K562 (cell line): ENCODE measurements at regions not wholly inside any gene's neighbourhood (a gene's known extent, or its start where the extent isn't known, plus 50 kb on each side); places are given as distances from the start of the nearest gene placed in this dataset.

ENCODE experiments used
- ATAC-seq: fragments of 200-7000 bp; cut with Tn5 transposase; 3 replicates; pipeline ENCODE4 v1.9.1; 2020; ENCODE audit warnings: moderate library complexity
- BruUV-seq: library from RNA; stranded (reverse); fragments of 400-500 nt; replicated peaks from 2 replicates; lab custom pipeline; 2021; lab: Mats Ljungman, UMichigan
- CTCF ChIA-PET: fragments of 300-600 bp; formaldehyde crosslinking; extraction: SDS; loops from one replicate; lab custom pipeline; 2021; ENCODE audit warnings: low intra/inter-chr PET ratio; lab: Yijun Ruan, JAX
- POLR2A ChIA-PET: fragments of 300-600, 350-650 bp; sonication (Branson Sonifier 250); formaldehyde crosslinking; extraction: SDS; loops from one replicate; lab custom pipeline; 2021; ENCODE audit warnings: antibody characterized with exemption, inconsistent platforms; lab: Yijun Ruan, JAX
- DNase-seq, 4 experiments: peaks; one replicate each; pipeline versions ENCODE4 v3.0.0 to v3.0.0-alpha.2; 2011 to 2018; ENCODE audit warnings: low spot score in 3 of 4, mixed read lengths in 3 of 4; ENCODE audit errors: extremely low read depth in 1 of 4
- FAIRE-seq: peaks from 2 replicates; lab custom pipeline; 2011; peaks lifted over from hg19 to GRCh38; lab: Jason Lieb, UNC
- H2AFZ ChIP-seq: 2 replicates; pipeline ENCODE4 v1.6.0; 2011; ENCODE audit warnings: low read depth, low read length, control low read depth, inconsistent platforms
- H3K27ac ChIP-seq: fragments of 200-600 bp; 3 replicates; pipeline ENCODE4 v1.8.0; 2011; ENCODE audit warnings: low read depth, mild to moderate bottlenecking, control low read depth, inconsistent platforms, low read length, moderate library complexity, mixed read lengths; ENCODE audit errors: extremely low read depth
- H3K27me3 ChIP-seq, 2 experiments: fragments of 300-600 bp in 1 of 2; 2 replicates in 1 of 2; 3 replicates in 1 of 2; pipeline versions ENCODE4 v1.6.0 to v1.8.0; 2011; ENCODE audit warnings: inconsistent platforms in 2 of 2, low read length in 2 of 2, mild to moderate bottlenecking in 1 of 2, mixed read lengths in 1 of 2, moderate library complexity in 1 of 2; ENCODE audit not compliant: control insufficient read depth in 2 of 2, insufficient read depth in 2 of 2
- H3K36me3 ChIP-seq: fragments of 300-600 bp; 3 replicates; pipeline ENCODE4 v1.8.0; 2011; ENCODE audit warnings: mild to moderate bottlenecking, low read length, inconsistent platforms; ENCODE audit not compliant: control insufficient read depth, insufficient read depth
- H3K4me1 ChIP-seq, 2 experiments: fragments of 200-600 bp in 1 of 2; replicated peaks in 1 of 2; 2 replicates in 1 of 2; 3 replicates in 1 of 2; pipeline versions ENCODE4 v1.5.1 to v1.8.0; 2011; ENCODE audit warnings: inconsistent platforms in 2 of 2, low read length in 2 of 2, mild to moderate bottlenecking in 1 of 2, mixed read lengths in 1 of 2, moderate library complexity in 1 of 2; ENCODE audit not compliant: control insufficient read depth in 2 of 2, insufficient read depth in 2 of 2
- H3K4me2 ChIP-seq: 2 replicates; pipeline ENCODE4 v1.6.1; 2011; ENCODE audit warnings: low read length, control low read depth, inconsistent platforms, mixed read lengths; ENCODE audit not compliant: insufficient read depth
- H3K4me3 ChIP-seq: fragments of 200-600 bp; sonication (generic), shearing (Covaris generic); 2 replicates; pipeline ENCODE4 v1.5.1; 2016; ENCODE audit warnings: control low read depth, inconsistent platforms
- H3K79me2 ChIP-seq: fragments of 200-600 bp; 3 replicates; pipeline ENCODE4 v1.8.0; 2011; ENCODE audit warnings: low read length, inconsistent platforms; ENCODE audit not compliant: control insufficient read depth, insufficient read depth
- H3K9ac ChIP-seq, 2 experiments: 2 replicates each; pipeline versions ENCODE4 v1.6.0 to v1.6.1; 2011; ENCODE audit warnings: low read depth in 2 of 2, low read length in 2 of 2, control low read depth in 1 of 2, inconsistent platforms in 1 of 2, mild to moderate bottlenecking in 1 of 2, mixed read lengths in 1 of 2; ENCODE audit not compliant: insufficient read depth in 1 of 2
- H3K9me1 ChIP-seq: one replicate; pipeline ENCODE4 v1.6.0; 2011; ENCODE audit warnings: inconsistent platforms, mild to moderate bottlenecking, low read length, moderate library complexity; ENCODE audit not compliant: control insufficient read depth, insufficient read depth
- H3K9me3 ChIP-seq: replicated peaks from 2 replicates; pipeline ENCODE4 v1.5.1; 2011; ENCODE audit warnings: low read depth, low read length, inconsistent platforms; ENCODE audit not compliant: control insufficient read depth, insufficient read depth
- H4K20me1 ChIP-seq: replicated peaks from 2 replicates; pipeline ENCODE4 v1.6.1; 2011; ENCODE audit warnings: low read length, inconsistent platforms, mixed read lengths; ENCODE audit not compliant: control insufficient read depth, insufficient read depth
- CSDE1 ChIP-seq, 2 experiments: fragments of 450-650 bp; IDR thresholded peaks; 2 replicates each; pipeline ENCODE4 v1.6.1; 2016; ENCODE audit warnings: mild to moderate bottlenecking in 1 of 2
- MBD1 ChIP-seq: fragments of 250-450 bp; sonication (Bioruptor Pico); IDR thresholded peaks from 2 replicates; pipeline ENCODE4 v1.8.0; 2022; ENCODE audit warnings: inconsistent platforms
- MTA1 ChIP-seq: fragments of 450-650 bp; IDR thresholded peaks from 2 replicates; pipeline ENCODE4 v1.6.1; 2017; ENCODE audit warnings: borderline replicate concordance
- MYC ChIP-seq, 2 experiments: fragments of 250-450 bp in 1 of 2; sonication (Bioruptor Pico) in 1 of 2; IDR thresholded peaks; 2 replicates each; pipeline versions ENCODE4 v1.5.1 to v1.6.1; 2012 to 2021; ENCODE audit warnings: low read depth in 2 of 2, borderline replicate concordance in 1 of 2, improper control_type of control experiment in 1 of 2, low read length in 1 of 2, mild to moderate bottlenecking in 1 of 2, moderate library complexity in 1 of 2
- NCOR1 ChIP-seq: fragments of 450-650 bp; IDR thresholded peaks from 2 replicates; pipeline ENCODE4 v1.6.1; 2016; ENCODE audit warnings: mild to moderate bottlenecking, moderate library complexity
- NR2C1 ChIP-seq, 2 experiments: fragments of 450-650 bp; IDR thresholded peaks; 2 replicates each; pipeline ENCODE4 v1.6.1; 2017; ENCODE audit warnings: mild to moderate bottlenecking in 2 of 2, antibody characterized with exemption in 1 of 2, inconsistent platforms in 1 of 2, missing compliant biosample characterization in 1 of 2, missing genetic modification characterization in 1 of 2
- RBM14 ChIP-seq: fragments of 200-400 bp; formaldehyde crosslinking; IDR thresholded peaks from 2 replicates; pipeline ENCODE4 v1.6.1; 2018; ENCODE audit warnings: low read depth, mild to moderate bottlenecking, low read length, moderate library complexity, borderline replicate concordance; ENCODE audit not compliant: insufficient read depth
- U2AF1 ChIP-seq: fragments of 200-400 bp; formaldehyde crosslinking; optimal IDR thresholded peaks from 2 replicates; pipeline ENCODE3; 2017; ENCODE audit warnings: mild to moderate bottlenecking, low read depth, low read length, moderate library complexity
- ZC3H4 ChIP-seq: sonication (generic); formaldehyde crosslinking; IDR thresholded peaks from 2 replicates; pipeline ENCODE4 v1.9.0; 2021; ENCODE audit warnings: missing genetic modification reagents, borderline replicate concordance
- ZNF239 ChIP-seq: fragments of 250-450 bp; sonication (Bioruptor Pico); IDR thresholded peaks from 2 replicates; pipeline ENCODE4 v1.4.0; 2020; ENCODE audit warnings: mild to moderate bottlenecking
- ZNF778 ChIP-seq: fragments of 450-650 bp; formaldehyde crosslinking; IDR thresholded peaks from 2 replicates; pipeline ENCODE4 v1.4.0; 2020; ENCODE audit warnings: mild to moderate bottlenecking, moderate library complexity
- WGBS: fragments of 100-300 bp; shearing (Covaris generic); methylation state at CpG from one replicate; pipeline ENCODE4 v1.1.6; 2016; ENCODE audit warnings: low coverage, mixed read lengths; ENCODE audit not compliant: insufficient coverage; ENCODE audit errors: missing lambda C conversion rate; 5-methylcytosine and 5-hydroxymethylcytosine counted together
- in situ Hi-C: fragments of 300-500 bp; cut with MboI; formaldehyde crosslinking; loops from 4 replicates; pipeline ENCODE4 v1.15.0; 2018; ENCODE audit warnings: inconsistent platforms, mixed read lengths
- intact Hi-C: fragments of 100-400 bp; cut with micrococcal nuclease; formaldehyde crosslinking; loops from 2 replicates; pipeline ENCODE4 v1.14.2; 2022

- no peaks in the 10 kb centered on the region for H3K9me3 ChIP-seq
- no peak overlapping the region for H2AFZ ChIP-seq
- H3K9me1 ChIP-seq, result no peaks in the 10 kb centered on the region
- no peaks in the 10 kb centered on the region for H4K20me1 ChIP-seq
- CTCF ChIA-PET, result no interaction called here
- WGBS, result 33% methylated on average over 2 of the region's 2 CpGs
- no peak overlapping the region for H3K27ac ChIP-seq
- BruUV-seq, result no TSS peak
- no peaks in the 10 kb centered on the region for H3K4me1 ChIP-seq
- no peak overlapping the region for H3K4me3 ChIP-seq
- POLR2A ChIA-PET, result no interaction called here
- H3K36me3 ChIP-seq, result no peaks in the 10 kb centered on the region
- H3K79me2 ChIP-seq, result no peaks in the 10 kb centered on the region
- ATAC-seq (no peak), DNase-seq (no peak), FAIRE-seq (no peak)
- TF ChIP-seq ZC3H4 (CRISPR knock-in tag), result no peak
- no peak for TF ChIP-seq CSDE1 (IDR thresholded peaks at IDR 0.05)
- no peak for TF ChIP-seq MBD1 (CRISPR knock-in tag)
- TF ChIP-seq MYC (IDR thresholded peaks at IDR 0.05; ENCODE audit: low read depth, low read length), result no peak
- TF ChIP-seq MYC (CRISPR knock-in tag; IDR thresholded peaks at IDR 0.05; ENCODE audit: borderline replicate concordance, low read depth), result no peak
- no peak for TF ChIP-seq MTA1
- no peak for TF ChIP-seq NCOR1
- TF ChIP-seq ZNF239 (CRISPR knock-in tag), result no peak
- no peak for TF ChIP-seq RBM14
- no peak for TF ChIP-seq NR2C1 (IDR thresholded peaks at IDR 0.05)
- TF ChIP-seq NR2C1 (tag; IDR thresholded peaks at IDR 0.05), result no peak
- no peak for TF ChIP-seq U2AF1
- TF ChIP-seq ZNF778 (CRISPR knock-in tag), result no peak
- intact Hi-C loops, result no loop called here
- H3K27me3 ChIP-seq, result no peaks in the 10 kb centered on the region
- H3K4me2 ChIP-seq, result no peak overlapping the region
- H3K9ac ChIP-seq, result no peak overlapping the region
- in situ Hi-C loops, result no loop called here
Measured at GRCh38 chr2:195300631-195301030, 356.4 kb upstream of the SLC39A10 start.
